HG03558 (cell line): ENCODE measurements at regions not wholly inside any gene's neighbourhood (a gene's known extent, or its start where the extent isn't known, plus 50 kb on each side); places are given as distances from the start of the nearest gene placed in this dataset.
A peak's percentile ranks its signal among the peaks of the same experiment; 100 is the strongest.
"Not testable (repeated sequence)": the region's sequence is repeated elsewhere in the genome, so short reads cannot be mapped to it uniquely, and the experiment has no call there.

ENCODE experiments used
- ATAC-seq: cut with Tn5 transposase; IDR thresholded peaks from one replicate; pipeline ENCODE4 v1.9.1; 2021; ENCODE audit warnings: moderate number of reproducible peaks; ENCODE audit not compliant: unreplicated experiment; ENCODE audit errors: extremely low read depth

DNA sequence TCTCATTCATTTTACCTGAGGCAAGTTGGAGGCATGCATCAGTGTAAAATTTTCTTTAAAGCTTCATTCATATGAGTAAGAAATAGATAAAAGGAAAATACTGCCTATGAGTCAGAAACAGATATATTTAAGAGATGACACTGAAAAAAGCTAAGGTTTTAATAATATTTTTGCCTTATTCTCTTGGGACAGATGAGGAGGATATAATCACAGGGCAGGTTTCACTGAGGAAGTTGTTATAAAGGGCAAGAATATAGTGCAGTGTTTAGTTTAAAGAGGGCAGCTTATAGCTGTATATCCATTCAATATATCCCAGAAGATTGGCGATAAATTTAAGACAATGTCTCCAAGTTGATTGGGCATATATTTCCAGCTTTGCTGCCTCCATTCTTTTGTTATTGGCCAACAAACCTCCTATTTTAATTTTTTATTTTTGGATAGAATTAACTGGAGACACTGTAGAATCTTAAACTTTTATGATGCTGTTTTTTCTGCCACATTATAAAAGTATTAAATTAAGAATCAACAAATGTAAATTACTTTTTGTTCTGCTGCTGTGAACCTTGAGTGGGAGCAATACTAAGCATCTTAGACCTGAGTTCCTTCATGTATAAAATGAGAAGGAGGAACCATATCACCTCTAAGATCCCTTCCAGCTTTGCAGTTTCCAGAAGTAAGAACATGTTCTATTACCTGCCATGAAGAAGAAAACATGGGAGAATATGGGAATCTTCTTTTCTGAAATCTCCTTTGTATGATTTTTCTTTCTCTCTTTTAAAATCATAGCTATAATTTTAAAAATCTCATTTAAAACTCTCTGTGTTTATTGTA, 171.6 kb downstream of the S1PR1 start:
- ATAC-seq, result peak; percentile 5

DNA sequence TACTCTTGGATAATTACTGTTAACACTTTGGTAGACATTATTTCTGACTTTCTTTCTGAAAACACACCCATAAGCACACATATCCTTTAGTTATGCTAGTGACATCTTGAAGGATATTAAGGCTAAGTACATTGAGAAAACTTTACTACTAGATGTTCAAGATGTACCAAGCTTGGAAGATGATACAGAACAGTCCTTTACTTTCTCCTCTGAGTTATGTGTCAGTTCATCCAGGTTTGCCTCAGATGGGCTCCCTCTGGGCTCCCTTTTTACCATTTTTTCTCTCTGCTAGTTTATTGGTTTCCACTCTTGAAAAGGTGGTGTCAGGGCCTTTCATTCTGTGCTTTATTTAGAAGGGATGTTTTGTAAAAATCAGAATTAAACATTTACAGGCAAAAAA, 172.3 kb downstream of the S1PR1 start:
- ATAC-seq, result no peak

DNA sequence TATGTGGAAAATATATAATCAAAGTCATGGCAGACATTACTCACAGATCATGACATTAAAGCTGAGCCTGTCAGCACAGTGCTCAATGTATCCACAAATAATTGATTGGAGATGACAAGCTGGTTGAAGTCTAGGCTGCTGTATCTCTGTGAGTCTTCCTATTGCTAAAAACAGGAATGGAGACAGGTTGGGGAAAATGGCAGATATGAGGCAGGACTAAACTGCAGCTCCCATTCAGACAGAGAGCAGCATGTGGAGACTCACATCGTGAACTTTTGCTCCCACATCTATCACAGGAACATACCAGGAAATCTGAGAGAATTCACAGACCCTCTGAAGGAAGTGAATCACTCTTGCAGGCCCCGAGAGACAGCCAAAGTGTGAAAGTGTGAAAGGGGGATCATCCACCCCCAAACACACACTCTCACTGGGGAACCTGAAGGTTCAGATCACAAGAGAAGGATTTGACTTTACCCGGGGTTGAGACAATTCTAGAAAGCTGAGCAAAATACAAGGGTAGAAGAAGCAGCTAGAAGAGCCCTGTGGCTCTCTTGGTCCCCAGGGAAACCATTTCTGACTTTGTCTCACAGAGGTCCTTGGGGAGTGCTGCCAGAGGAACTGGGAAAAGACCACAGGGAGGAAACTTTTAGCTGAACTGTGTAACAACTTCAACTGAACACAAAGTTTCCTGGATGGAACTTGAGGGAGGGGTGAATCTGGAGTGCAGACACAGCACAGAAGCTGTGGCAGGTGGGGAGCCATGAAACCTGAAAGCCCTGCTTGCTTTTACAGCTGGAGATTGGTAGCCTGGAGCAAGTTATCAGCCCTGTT, 173.4 kb downstream of the S1PR1 start:
- ATAC-seq, result peak; percentile 31

DNA sequence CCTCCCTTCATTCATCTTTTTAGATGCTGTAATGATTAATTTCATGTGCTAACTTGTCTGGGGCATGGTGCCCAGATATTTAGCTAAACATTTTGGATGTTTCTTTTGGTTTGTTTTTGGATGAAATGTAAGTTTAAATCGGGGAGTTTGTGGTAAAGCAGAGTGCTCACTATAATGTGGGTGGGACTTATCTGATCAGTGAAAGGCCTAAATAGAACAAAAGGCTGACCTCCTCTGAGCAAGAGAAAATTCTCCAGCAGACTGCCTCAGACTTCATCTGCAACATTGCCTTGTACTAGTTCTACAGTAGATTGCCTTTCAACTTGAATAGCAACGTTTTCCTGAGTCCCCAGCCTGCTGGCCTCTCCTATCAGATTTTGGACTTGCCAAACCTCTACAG, 183.6 kb downstream of the S1PR1 start:
- ATAC-seq, result no peak

DNA sequence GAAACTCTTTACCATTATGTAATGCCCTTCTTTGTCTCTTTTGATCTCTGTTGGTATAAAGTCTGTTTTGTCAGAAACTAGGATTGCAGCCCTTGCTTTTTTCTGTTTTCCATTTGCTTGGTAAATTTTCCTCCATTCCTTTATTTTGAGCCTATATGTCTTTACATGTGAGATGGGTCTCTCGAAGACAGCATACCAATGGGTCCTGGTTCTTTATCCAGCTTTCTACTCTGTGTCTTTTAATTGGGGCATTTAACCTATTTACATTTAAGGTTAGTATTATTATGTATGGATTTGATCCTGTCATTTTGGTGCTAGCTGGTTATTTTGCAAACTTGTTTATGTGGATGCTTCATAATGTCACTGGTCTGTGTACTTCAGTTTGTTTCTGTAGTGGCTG, 191.3 kb downstream of the S1PR1 start:
- not testable (repeated sequence) for ATAC-seq

DNA sequence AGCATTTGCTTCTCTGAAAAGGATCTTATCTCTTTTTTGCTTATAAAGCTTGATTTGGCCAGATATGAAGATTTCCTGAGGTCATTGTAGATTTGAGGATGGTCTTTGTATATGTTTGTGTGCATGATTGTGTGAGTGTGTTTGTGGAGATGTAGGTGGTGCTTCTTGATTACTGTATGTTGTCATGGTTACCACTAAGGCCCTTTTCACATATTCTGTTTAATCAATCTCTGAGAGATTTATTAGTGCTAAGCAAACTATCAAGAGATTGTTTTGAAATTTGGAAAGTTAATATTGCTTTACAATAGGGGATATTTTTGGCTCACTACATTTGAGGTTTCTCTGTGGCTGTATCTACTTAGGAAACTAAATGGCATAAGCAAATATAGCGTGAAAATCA, 191.7 kb downstream of the S1PR1 start:
- no peak for ATAC-seq

DNA sequence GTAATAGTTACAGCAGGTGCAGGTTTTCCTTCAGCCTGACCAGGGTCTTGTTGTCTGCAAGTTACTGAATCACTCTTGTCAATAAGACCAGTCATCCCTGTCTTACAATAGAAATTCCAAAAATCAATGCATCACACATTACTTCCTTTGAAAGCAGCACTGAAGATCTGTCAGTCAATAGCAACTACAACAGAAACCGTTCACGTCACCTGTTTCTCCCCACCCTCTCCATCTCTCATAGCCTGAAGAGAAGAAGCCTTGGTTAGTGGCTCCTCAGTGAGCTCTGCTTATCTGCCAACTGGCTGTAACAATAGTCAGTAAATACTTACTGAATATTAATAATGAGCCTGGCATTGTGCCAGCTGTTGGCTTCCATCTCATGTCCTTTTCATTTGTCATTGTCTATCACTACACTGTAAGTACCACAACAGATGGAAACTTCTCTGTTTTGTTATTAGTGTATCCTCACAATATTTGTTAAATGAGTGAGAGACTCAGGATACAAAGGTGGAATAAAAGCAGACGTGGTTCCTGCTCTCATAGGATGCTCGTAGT, 195.2 kb downstream of the S1PR1 start:
- peak; percentile 30 for ATAC-seq

DNA sequence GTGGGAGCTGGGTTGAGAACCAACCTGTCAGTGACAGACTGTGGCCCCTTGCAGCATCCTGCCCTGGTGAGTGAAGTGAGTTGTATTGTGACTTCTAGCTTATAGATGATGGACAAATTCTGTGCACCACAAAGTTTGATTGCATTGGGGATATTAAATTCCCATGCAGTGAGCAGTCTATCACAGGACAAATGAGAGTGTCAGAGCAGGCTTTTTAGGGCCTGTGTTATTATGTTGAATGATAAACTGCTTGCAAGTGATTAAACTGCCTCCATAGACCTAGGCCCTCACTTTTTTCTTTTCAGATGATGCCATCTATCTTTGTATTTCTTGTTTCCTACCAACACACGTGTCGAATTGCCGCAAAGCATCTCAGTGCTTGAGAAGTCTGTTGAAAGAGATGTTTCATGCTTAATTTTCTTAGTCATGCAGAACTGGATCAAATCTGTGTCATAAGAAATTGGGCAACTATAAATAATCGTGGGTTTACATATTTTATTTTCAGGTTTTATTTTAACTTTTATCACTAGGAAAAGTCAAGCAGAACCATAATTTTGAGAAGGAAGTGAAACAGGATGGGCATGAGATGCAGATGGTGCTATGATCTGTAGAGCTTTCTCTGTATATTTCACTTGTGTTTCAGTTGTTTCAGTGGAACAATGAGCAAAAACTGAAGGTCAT, 199.2 kb downstream of the S1PR1 start:
- ATAC-seq, result peak; percentile 40

DNA sequence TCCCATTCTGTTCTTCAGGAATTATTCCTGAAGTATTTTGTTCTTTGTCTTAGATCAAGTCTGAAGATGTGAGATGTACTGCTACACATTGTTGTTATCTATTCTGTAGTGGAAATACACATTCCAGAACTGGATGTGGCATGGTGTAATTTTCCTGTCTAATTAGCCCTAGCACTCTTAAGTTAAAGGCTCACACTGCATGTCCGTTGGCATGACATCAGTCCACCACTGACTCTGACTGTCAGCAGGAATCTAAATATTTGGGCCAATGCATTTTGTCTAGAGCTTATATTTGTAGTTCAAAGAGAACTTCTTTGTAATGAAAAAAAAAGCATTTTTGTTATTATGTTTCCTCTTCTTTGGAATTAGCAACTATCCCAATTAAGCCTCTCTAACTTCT, 201.0 kb downstream of the S1PR1 start:
- ATAC-seq, result no peak

DNA sequence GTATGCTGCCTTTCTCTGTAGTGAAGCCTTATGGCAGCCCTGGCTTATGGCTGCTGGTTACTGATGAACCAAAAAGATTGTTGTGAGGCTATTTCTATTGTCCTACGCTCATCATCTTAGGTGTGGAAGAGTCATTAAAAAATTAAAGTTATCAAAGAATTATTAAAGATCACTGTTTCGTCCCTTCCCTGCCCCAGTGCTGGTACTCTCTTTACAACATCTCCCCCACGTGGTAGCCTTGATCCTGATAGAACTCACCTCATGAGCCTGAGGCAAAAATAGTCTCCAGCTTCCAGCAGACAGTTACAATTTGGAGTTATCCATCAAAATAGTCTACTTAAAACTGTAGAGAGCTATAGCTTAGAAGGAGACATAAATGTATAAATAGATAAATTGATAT, 201.5 kb downstream of the S1PR1 start:
- ATAC-seq, result peak; percentile 45

DNA sequence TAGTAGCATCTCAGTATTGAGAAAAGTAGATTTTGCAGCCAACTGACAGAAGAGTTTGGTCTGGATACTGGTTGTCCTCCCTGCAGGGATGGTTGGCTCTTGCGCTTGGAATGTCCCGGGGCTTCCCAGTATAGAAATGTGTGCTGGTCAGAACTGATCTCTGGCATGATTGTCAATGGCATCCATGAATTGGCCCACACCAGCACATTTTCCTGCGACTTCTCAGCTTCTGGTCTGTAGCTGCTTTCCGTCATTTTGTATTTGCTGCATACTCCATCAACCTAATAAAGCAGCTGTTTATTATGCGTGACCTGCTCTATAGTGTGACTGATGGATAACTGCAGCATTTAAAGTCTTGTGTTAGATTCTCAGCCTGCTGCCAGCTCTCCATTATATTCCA, 203.7 kb downstream of the S1PR1 start:
- ATAC-seq, result no peak

DNA sequence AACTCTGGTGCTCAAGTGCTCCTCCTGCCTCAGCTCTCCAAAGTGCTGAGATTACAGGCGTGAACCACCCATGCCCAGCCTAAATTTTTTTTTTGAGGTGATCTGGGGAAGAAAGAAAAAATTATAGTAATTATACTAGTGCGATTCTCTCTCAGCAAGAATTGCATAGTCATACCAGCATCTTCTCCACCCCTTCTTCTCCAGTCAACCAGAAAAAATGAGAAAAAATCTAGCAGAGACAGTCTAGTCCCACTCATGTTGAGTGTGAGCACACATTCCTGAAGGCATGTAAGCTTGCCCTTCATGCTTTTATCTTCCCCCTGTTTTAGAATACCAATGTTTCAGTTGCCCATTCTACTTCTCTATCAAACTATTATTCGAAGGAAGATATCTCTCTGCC, 207.6 kb downstream of the S1PR1 start:
- no peak for ATAC-seq

DNA sequence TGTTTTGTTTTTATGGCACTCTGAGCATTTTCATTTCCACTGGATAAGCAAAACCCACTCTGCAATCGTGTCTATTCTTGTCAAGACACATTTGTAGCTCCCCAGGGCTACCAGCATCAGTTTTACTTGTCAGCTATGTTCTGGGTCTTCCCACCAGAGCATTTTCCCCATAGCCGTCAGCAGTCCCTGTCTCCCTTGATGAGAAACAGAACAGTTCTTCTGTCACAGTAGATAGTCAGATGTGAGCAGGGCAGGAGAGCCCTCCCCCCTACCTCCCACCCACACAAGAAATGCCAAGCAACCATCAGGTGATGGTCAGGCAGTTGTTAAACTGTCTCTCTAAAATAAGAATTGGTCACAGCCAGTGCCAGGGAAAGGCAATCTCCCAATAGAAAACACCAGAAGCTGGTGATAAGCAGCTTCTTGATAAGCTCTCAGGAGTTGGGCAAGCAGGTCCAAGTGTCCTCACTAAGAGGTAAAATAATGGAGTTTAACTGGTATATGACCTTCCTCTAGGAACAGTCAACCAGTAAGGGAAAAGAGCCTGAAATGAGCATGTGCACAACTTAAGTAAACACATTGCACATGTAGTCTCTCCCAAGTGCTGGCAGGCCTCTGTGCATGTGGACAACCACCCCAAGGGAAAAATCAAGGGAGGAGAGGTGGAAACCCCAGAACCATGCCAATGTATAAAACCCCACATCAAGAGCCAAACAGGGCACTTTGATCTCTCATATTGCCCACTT, 208.2 kb downstream of the S1PR1 start:
- ATAC-seq, result no peak

DNA sequence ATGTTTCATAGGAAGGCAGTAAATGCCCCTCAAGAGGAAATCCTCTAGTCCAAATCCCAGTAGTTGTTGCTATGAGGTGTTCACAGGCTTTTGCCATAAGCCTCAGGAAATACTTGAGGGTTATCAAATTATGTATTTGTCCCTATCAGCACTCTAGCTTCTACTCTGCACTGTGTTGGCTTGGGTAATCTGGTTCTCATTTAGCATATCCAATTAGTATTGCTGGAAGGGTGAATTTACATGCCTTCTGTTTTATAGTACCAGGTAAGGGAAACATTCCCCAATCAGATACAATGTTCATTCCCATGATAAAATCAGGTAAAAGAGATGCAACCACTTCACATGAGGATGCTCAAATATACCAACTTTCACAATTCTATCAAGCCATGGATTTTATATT, 211.2 kb downstream of the S1PR1 start:
- ATAC-seq, result no peak

DNA sequence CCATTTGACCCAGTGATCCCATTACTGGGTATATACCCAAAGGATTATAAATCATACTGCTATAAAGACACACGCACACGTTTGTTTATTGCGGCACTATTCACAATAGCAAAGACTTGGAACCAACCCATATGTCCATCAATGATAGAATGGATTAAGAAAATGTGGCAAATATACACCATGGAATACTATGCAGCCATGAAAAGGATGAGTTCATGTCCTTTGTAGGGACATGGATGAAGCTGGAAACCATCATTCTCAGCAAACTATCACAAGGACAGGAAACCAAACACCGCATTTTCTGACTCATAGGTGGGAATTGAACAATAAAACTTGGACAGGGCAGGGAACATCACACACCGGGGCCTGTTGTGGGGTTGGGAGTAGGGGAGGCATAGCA, 213.9 kb downstream of the S1PR1 start:
- ATAC-seq, result not testable (repeated sequence)

DNA sequence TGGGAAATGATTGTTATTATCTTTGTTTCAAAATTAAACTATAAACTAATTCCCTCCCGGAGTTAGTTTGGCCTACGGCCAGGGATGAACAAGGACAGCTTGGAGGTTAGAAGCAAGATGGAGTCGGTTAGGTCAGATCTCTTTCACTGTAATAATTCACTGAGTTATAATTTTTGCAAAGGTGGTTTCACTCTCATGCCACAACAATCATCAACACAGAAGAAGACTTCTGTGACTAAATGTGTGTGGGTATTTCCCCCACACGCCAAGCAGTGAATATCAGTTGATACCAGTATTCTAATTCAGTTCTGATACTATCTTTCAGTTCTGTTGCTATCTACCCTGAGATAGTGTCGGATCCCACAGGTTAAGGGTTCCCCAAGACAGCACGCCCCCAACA, 215.1 kb downstream of the S1PR1 start:
- peak; percentile 76 for ATAC-seq

DNA sequence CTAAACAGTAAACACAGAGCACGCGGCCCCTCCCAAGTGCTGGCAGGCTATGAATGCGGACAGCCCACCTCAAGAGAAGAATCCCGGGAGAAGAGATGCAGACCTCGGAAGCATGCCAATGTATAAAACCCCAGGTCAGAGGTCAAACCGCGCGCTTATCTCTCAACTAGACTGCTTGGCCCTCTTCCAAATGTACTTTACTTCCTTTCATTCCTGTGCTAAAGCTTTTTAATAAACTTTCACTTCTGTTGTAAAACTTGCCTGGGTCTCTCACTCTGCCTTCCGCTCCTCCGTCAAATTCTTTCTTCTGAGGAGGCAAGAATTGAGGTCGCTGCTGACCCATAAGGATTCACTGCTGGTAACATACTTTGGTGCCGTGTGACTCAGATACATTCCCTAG, 216.0 kb downstream of the S1PR1 start:
- no peak for ATAC-seq

DNA sequence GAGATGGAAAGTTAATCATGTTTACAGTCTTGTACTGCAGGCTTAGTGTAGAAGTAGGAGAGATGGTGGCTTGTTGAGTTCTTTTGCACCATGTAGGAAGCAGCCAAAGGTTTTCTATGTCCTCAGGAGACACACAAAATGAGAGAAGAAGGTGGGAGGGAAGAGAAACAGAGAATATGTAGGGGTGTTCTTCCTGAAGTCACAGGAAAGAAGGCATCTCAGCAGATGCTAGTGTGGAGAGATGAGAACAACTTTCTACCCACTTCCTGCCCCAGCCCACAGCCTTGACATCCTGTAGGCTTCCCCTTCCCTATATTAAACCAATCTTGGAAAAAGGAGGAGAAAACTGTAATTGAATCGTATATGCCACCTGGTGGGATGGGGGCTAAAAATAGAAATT, 217.0 kb downstream of the S1PR1 start:
- peak; percentile 34 for ATAC-seq

DNA sequence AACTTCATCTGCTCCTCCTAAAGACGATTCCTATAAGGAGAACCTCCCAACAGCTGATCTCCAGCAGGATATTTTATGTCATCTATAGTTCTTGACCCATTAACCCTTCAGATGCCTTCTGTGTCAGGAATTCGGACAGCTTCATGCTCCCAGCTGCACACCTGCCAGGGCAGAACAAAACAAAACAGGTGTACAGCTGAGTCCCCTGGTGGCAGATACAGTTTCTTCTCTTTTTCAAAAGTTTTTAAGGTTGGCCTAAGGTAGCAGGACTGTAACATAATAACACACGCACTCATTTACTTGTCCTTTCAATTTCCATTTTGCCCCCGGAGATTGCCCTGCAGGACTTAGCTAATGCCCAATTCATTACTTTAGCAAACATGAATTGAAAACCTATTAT, 218.3 kb downstream of the S1PR1 start:
- ATAC-seq, result no peak

DNA sequence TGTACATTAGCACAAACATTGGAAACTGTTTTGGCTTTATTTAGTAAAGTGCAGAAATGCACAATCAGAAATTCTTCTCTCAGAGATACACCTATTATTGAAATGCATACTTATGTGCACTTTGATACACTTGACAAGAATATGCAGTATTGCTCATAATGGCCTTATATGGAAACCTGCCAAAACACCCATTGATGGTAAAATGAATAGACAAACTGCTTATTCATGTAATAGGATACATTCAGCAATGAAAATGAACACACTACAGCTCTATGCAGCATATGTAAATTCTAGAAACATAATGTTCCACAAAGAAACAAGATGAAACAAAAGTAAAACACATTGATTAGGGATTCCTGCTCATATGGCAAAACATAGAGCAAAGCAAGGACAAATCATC, 223.9 kb downstream of the S1PR1 start:
- no peak for ATAC-seq
